HG03175 (cell line): ENCODE measurements at regions not wholly inside any gene's neighbourhood (a gene's known extent, or its start where the extent isn't known, plus 50 kb on each side); places are given as distances from the start of the nearest gene placed in this dataset.

ENCODE experiments used
- ATAC-seq: cut with Tn5 transposase; IDR thresholded peaks from one replicate; pipeline ENCODE4 v1.9.1; 2021; ENCODE audit warnings: mild to moderate bottlenecking, moderate library complexity; ENCODE audit not compliant: unreplicated experiment

GRCh38 chr7:51731075-51731474, 414.5 kb upstream of the COBL start:
- ATAC-seq: no peak

- no peak for ATAC-seq
Measured at GRCh38 chr7:51727441-51727840, 410.8 kb upstream of the COBL start.

GRCh38 chr7:51706851-51707250, 390.2 kb upstream of the COBL start:
- ATAC-seq: no peak

GRCh38 chr7:51705701-51706100, 389.1 kb upstream of the COBL start:
- ATAC-seq: no peak

GRCh38 chr7:51702673-51703072, 386.1 kb upstream of the COBL start:
- no peak for ATAC-seq

GRCh38 chr7:51701935-51702334, 385.3 kb upstream of the COBL start:
- ATAC-seq: no peak

- ATAC-seq: no peak
Measured at GRCh38 chr7:51700593-51701215, 384.1 kb upstream of the COBL start.

GRCh38 chr7:51693258-51693657, 376.6 kb upstream of the COBL start:
- no peak for ATAC-seq

- ATAC-seq: no peak
Measured at GRCh38 chr7:51689547-51689946, 372.9 kb upstream of the COBL start.

GRCh38 chr7:51685794-51686193, 369.2 kb upstream of the COBL start:
- no peak for ATAC-seq

GRCh38 chr7:51680594-51681399, 364.2 kb upstream of the COBL start:
- ATAC-seq: no peak

GRCh38 chr7:51679358-51679757, 362.7 kb upstream of the COBL start:
- ATAC-seq: no peak

GRCh38 chr7:51666751-51667150, 350.1 kb upstream of the COBL start:
- ATAC-seq: no peak

- ATAC-seq: no peak
Measured at GRCh38 chr7:51666266-51666665, 349.7 kb upstream of the COBL start.

GRCh38 chr7:51665045-51665780, 348.6 kb upstream of the COBL start:
- ATAC-seq: no peak

- no peak for ATAC-seq
Measured at GRCh38 chr7:51660516-51660915, 343.9 kb upstream of the COBL start.

GRCh38 chr7:51658684-51659083, 342.1 kb upstream of the COBL start:
- ATAC-seq: no peak

GRCh38 chr7:51647931-51648351, 331.3 kb upstream of the COBL start:
- no peak for ATAC-seq

GRCh38 chr7:51647486-51647885, 330.9 kb upstream of the COBL start:
- ATAC-seq: no peak

GRCh38 chr7:51645702-51646298, 329.2 kb upstream of the COBL start:
- ATAC-seq: no peak

- no peak for ATAC-seq
Measured at GRCh38 chr7:51645255-51645654, 328.6 kb upstream of the COBL start.
